ENCODE measurements at regions not wholly inside any gene's neighbourhood (a gene's known extent, or its start where the extent isn't known, plus 50 kb on each side); places are given as distances from the start of the nearest gene placed in this dataset.
"Not testable (repeated sequence)": the region's sequence is repeated elsewhere in the genome, so short reads cannot be mapped to it uniquely, and the experiment has no call there.

DNA sequence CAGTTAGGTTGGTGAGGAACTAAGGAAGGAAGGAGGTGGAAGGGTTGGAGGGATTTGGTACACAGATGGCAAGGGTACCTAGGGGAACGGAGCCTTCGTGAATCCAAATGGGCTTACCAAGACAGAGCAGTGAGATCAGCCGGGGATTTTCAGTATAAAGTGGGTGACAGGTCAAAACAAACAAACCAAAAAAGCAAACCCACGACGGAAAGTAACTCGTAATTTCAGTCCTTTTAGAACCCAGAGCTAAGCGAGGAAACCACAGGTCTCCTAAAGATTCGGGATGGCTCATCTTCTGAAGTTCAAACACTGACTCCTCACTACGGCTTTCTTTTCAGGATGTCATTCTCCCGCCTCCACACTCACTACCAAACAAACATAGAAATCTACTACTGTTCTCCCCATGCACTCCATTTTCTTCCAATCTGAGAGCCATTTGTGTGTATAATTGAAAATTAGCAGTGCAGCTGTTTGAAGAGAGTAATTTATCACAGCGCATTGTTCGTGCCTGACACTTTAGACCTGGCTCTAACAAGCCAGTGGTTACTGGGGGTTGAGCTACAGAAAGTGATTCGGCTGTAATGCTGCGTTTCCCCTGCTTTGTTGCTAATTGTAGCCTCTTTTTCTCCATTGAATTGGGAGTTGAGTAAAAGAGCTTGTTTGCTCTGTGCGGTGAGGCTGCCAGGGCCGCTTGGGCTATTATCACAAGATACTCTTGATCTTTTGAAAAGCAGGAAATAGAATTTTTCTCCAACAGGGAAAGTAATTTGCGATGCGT lies 64.7 kb upstream of the CCDC39 start:
- POLR2A ChIA-PET: no interaction called here
- CTCF ChIA-PET: no interaction called here

DNA sequence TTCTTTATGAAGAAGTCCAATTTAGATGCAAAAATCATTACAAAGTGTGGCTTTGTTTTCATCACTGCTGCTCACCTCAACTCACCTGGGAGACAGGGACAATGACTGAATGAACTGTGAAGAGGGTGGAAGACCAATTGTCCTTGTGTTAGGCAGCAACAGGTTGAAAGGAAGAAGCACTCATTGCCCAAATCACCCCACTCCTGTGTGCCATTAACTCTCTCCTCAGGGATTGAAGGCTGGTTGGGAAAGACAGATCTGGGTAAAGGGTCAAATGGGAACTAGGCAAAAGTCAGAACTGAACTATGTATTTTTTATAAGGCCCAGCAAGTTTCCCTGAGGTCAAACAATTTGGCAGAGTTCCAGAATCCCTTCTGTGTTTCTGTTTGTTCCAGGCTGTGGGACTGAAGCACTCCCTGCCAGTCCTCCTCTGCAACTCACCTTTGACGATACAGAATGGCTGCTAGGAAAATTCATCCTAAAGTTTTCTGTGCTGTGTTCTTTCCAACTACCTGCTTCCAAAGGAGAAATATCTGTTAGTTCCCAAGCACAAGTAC lies 68.6 kb upstream of the CCDC39 start:
- ChIA-PET CTCF (no interaction called here), POLR2A (no interaction called here)

DNA sequence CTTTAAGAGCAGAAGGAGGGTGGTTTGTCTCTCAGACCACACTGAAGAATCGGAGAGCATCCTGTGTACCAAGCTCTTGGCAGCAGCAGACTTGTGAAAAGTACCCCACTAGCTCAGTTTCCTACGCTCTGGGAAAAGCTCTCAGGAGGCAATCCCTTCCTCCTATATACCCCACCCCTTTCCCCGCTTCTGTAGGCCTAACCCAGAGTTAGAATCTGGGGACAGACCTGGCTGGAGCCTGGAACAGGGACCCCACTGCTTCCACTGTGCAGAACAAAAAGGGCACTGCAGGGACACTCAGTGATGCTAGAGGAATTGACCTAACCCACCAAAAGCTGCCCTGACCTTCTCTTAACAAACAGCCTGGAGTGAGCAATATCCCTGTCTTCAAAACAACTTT lies 70.0 kb upstream of the CCDC39 start:
- ChIA-PET POLR2A (no interaction called here), CTCF (no interaction called here)

GRCh38 chr3:180749796-180750195 lies 70.5 kb upstream of the CCDC39 start:
- ChIA-PET POLR2A (no interaction called here), CTCF (no interaction called here)

GRCh38 chr3:180755556-180755955 lies 76.3 kb upstream of the CCDC39 start:
- ChIA-PET POLR2A (no interaction called here), CTCF (no interaction called here)

DNA sequence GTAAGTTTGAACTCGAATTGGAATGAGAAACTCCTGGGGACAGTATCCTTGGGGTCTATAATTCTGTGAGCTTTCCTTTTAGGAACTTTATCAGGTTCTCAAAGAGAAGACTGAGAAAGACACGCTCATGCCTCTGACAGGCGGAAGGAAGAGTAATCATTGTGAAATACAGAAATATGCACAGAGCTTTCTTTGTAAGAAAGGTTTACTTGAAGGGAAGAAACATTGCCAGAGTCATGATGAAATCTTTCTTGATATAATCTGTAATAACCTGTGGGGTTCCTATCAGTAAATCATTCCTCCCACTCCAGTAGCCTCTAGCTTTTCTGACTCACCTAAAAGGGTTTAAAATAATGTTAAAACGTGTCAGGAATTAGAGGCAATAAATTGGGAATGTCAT lies 83.6 kb upstream of the CCDC39 start:
- POLR2A ChIA-PET: no interaction called here
- CTCF ChIA-PET: no interaction called here

GRCh38 chr3:180764481-180764880 lies 85.2 kb upstream of the CCDC39 start:
- CTCF ChIA-PET: no interaction called here
- POLR2A ChIA-PET: no interaction called here

DNA sequence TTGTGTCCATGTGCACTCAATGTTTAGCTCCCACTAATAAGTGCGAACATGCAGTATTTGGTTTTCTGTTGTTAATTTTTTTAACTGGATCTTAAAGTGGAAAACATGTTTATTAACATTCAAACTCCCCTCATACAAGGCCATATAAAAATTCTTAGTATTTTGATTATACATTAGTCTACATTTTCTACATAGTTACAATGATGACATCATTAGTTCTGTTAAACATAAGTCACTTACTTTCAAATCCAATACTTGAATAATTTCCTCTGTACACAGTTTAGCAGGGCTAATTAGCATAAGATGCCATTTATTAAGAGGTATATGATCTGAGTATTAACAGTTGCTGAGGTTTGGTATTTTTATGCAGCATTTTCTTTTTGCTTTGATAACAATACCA lies 91.3 kb upstream of the CCDC39 start:
- ChIA-PET CTCF (no interaction called here), POLR2A (no interaction called here)

GRCh38 chr3:180776433-180776832 lies 97.1 kb upstream of the CCDC39 start:
- CTCF ChIA-PET: no interaction called here
- POLR2A ChIA-PET: no interaction called here

- ChIA-PET CTCF (no interaction called here), POLR2A (no interaction called here)
Measured at GRCh38 chr3:180782195-180782984, 103.1 kb upstream of the CCDC39 start.

- POLR2A ChIA-PET, CTCF ChIA-PET: not testable (repeated sequence)
Measured at GRCh38 chr3:180786227-180786626, 106.9 kb upstream of the CCDC39 start.

GRCh38 chr3:180789774-180790173 lies 110.5 kb upstream of the CCDC39 start:
- ChIA-PET CTCF (no interaction called here), POLR2A (no interaction called here)

GRCh38 chr3:180798197-180798596 lies 114.3 kb upstream of the FXR1 start:
- ChIA-PET POLR2A (no interaction called here), CTCF (interaction anchor here (0.7 kb wide), 1 partner anchor 9 kb away, joined by 3 read pairs; no protein-coding TSS in a partner anchor)

DNA sequence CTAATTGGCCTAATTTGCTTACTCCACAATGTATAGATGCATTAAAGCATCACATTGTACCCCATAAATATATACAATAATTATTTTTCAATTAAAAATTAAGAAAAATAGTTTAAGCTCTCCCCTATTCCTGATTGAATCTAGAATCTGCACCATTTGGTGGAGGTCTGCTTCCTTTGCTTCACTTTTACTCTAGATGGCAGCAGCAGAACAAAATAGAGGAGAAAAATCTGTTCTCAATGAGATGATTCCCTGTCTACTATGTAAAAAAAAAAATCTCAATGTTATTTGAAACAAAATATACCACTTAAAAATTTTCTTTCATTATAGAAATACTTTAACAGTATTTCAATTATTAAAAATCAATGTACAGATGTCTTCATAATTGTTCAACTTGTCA lies 109.6 kb upstream of the FXR1 start:
- POLR2A ChIA-PET: no interaction called here
- CTCF ChIA-PET: no interaction called here

GRCh38 chr3:180804916-180805315 lies 107.6 kb upstream of the FXR1 start:
- ChIA-PET CTCF (no interaction called here), POLR2A (no interaction called here)

GRCh38 chr3:180808823-180809575 lies 103.5 kb upstream of the FXR1 start:
- POLR2A ChIA-PET: no interaction called here
- CTCF ChIA-PET: no interaction called here

DNA sequence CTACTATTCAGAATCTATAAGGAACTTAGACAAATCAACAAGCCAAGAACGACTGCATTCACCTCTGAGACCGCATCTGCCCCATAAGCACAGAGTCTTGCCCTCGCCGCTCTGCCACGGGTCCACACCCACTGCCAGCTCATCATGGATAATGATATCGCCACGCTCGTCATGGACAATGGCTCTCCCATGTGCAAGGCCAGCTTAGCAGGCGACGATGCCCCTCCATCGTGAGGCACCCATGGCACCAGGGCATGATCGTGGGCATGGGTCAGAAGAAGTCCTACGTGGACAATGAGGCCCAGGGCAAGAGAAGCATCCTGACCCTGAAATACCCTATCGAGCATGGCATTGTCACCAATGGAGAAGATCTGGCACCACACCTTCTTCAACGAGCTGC lies 92.1 kb upstream of the FXR1 start:
- POLR2A ChIA-PET: no interaction called here
- CTCF ChIA-PET: no interaction called here

- POLR2A ChIA-PET: no interaction called here
- CTCF ChIA-PET: no interaction called here
Measured at GRCh38 chr3:180825964-180826363, 86.5 kb upstream of the FXR1 start.

GRCh38 chr3:180827171-180827570 lies 85.3 kb upstream of the FXR1 start:
- POLR2A ChIA-PET: no interaction called here
- CTCF ChIA-PET: no interaction called here

DNA sequence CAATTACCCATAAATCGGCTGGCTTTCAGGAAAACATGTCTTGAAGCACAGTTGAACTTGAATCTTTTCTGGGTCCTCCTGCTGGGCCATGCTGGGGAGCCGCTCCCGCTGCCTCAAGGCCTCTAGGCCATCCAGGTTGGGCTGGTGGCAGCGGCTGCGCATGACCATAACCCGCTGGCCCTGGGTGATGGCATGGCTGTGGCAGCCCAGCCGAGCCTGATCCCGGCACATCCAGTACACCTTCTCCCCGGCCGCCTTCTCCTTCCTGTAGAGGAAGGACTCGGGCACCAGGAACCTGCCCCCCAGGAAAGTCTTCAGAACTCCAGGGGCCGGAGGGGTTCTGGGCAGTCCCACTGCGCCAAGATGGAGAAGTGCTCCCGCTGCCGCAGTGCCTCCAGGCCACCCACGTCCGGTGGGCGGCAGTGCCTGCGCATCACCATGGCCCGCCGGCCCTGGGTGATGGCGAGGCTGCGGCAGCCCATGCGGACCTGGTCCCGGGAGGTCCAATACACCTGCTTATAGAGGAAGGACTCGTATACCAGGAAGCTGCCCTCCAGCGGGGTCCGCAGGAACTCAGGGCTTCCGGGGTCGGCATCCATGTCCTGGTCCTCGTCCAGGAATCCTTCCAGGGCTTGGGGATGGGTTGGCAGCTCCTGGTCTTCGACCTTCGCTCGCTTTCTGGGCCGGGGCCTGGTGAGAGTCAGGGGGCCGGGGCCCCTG lies 84.3 kb upstream of the FXR1 start:
- POLR2A ChIA-PET: no interaction called here
- CTCF ChIA-PET: no interaction called here
